ENCODE measurements at regions not wholly inside any gene's neighbourhood (a gene's known extent, or its start where the extent isn't known, plus 50 kb on each side); places are given as distances from the start of the nearest gene placed in this dataset.

GRCh38 chr5:61264273-61264661 is 67.8 kb upstream of the ZSWIM6 start:
- no peak for DNase-seq

GRCh38 chr5:61267116-61267515 is 64.9 kb upstream of the ZSWIM6 start:
- DNase-seq, result no peak

GRCh38 chr5:61268871-61269270 is 63.2 kb upstream of the ZSWIM6 start:
- no peak for DNase-seq

GRCh38 chr5:61270510-61271165 is 61.4 kb upstream of the ZSWIM6 start:
- DNase-seq, result no peak

GRCh38 chr5:61272688-61273087 is 59.4 kb upstream of the ZSWIM6 start:
- DNase-seq, result no peak

- no peak for DNase-seq
These were observed 58.6 kb upstream of the ZSWIM6 start for GRCh38 chr5:61273279-61273975.

GRCh38 chr5:61274511-61274911 is 57.5 kb upstream of the ZSWIM6 start:
- DNase-seq, result no peak

GRCh38 chr5:61275841-61276240 is 56.2 kb upstream of the ZSWIM6 start:
- no peak for DNase-seq

- no peak for DNase-seq
These were observed 54.9 kb upstream of the ZSWIM6 start for GRCh38 chr5:61277190-61277589.

GRCh38 chr5:61277781-61278180 is 54.3 kb upstream of the ZSWIM6 start:
- DNase-seq, result peak; percentile 62

GRCh38 chr5:61279725-61280124 is 52.3 kb upstream of the ZSWIM6 start:
- no peak for DNase-seq

GRCh38 chr5:61280205-61280604 is 51.9 kb upstream of the ZSWIM6 start:
- peak; percentile 81 for DNase-seq

GRCh38 chr5:61280761-61281427 is 51.2 kb upstream of the ZSWIM6 start:
- DNase-seq, result peak; percentile 24

- DNase-seq, result no peak
These were observed 50.4 kb upstream of the ZSWIM6 start for GRCh38 chr5:61281686-61282085.
